ENCODE measurements at regions not wholly inside any gene's neighbourhood (a gene's known extent, or its start where the extent isn't known, plus 50 kb on each side); places are given as distances from the start of the nearest gene placed in this dataset.

DNA sequence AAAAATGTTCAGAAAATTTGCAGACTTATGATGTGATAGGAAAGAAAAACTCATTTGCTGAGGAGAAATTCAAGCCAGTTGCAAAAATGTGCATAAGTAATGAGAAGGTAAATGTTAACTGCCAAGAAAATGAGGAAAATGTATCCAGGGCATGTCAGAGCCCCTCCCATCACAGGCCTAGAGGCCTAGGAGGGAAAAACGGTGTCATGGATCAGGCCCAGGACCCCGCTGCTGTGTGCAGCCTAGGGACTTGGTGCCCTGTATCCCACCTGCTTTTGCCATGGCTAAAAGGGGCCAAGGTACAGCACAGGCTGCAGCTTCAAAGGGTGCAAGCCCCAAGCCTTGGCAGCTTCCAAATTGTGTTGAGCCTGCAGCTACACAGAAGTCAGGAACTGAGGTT lies 214.0 kb upstream of the ADGRL4 start:
- TF ChIP-seq, protein P1, sequence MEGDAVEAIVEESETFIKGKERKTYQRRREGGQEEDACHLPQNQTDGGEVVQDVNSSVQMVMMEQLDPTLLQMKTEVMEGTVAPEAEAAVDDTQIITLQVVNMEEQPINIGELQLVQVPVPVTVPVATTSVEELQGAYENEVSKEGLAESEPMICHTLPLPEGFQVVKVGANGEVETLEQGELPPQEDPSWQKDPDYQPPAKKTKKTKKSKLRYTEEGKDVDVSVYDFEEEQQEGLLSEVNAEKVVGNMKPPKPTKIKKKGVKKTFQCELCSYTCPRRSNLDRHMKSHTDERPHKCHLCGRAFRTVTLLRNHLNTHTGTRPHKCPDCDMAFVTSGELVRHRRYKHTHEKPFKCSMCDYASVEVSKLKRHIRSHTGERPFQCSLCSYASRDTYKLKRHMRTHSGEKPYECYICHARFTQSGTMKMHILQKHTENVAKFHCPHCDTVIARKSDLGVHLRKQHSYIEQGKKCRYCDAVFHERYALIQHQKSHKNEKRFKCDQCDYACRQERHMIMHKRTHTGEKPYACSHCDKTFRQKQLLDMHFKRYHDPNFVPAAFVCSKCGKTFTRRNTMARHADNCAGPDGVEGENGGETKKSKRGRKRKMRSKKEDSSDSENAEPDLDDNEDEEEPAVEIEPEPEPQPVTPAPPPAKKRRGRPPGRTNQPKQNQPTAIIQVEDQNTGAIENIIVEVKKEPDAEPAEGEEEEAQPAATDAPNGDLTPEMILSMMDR (IDR thresholded peaks at IDR 0.05; ENCODE audit: low read length) = no peak
- no peak for TF ChIP-seq EZH2 (IDR thresholded peaks at IDR 0.05; ENCODE audit: borderline replicate concordance, low read length)
